ENCODE measurements at regions not wholly inside any gene's neighbourhood (a gene's known extent, or its start where the extent isn't known, plus 50 kb on each side); places are given as distances from the start of the nearest gene placed in this dataset.

DNA sequence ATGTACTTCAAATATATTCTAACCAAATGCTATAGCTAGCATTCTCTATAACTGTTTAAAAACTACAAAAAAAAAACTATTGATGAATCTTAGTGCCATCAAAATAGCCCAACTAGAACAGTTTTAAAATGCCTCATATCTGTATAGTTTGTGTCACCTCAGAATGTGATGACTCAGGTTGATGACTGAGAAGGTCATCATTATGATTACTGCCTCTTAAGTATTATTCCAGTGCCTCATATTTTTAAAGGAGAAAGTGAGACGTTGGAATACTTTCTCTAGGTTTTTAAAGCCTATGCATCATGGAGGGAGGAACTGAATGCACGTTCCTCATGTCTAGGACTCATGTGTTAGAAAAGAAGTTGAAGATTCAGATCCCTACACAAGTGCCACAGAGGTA, 88.2 kb downstream of the TMA16 start:
- DNase-seq (ENCODE audit: low spot score) = no peak
- no peak for ATAC-seq (ENCODE audit: low FRiP score)
- TF ChIP-seq, protein P1, sequence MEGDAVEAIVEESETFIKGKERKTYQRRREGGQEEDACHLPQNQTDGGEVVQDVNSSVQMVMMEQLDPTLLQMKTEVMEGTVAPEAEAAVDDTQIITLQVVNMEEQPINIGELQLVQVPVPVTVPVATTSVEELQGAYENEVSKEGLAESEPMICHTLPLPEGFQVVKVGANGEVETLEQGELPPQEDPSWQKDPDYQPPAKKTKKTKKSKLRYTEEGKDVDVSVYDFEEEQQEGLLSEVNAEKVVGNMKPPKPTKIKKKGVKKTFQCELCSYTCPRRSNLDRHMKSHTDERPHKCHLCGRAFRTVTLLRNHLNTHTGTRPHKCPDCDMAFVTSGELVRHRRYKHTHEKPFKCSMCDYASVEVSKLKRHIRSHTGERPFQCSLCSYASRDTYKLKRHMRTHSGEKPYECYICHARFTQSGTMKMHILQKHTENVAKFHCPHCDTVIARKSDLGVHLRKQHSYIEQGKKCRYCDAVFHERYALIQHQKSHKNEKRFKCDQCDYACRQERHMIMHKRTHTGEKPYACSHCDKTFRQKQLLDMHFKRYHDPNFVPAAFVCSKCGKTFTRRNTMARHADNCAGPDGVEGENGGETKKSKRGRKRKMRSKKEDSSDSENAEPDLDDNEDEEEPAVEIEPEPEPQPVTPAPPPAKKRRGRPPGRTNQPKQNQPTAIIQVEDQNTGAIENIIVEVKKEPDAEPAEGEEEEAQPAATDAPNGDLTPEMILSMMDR (IDR thresholded peaks at IDR 0.05) = no peak

DNA sequence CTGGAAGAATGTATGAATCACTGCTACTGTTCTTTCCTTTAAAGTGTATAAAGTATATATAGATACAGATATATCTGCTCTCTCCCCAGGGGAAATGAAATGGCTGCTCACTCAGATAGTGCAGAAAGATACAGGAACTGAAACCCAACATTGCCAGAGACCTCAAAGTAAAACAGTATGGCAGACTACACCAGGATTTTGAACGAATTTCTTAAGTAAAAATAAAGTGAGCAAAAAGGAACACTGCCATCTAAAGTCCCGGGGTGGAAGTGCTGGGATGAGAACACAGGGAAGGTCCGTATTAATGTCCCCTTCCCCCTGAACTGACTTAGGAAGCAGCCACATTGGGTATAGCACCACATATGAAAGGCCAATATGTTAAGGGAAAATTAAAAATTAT, 93.4 kb downstream of the TMA16 start:
- no peak for ATAC-seq (ENCODE audit: low FRiP score)
- TF ChIP-seq, protein P1 (IDR thresholded peaks at IDR 0.05) = no peak
- no peak for DNase-seq (ENCODE audit: low spot score)

DNA sequence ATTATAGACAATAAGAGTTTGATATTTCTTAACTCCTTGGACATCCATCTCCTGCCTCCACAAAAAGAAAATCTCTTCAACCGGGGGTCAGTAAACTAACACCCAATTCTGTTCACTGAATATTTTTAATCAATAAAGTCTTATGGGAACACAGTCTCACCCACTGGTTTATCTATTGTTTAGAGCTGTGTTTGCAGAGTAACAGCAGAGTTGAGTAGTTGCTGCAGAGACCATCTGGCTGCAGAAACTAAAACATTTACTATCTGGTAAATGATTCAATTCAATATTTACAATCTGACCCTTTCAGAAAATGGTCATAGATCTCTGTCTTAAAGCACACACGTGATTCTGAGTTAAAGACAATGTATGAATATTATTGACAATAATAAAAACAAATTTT, 94.0 kb downstream of the TMA16 start:
- TF ChIP-seq, protein P1 (IDR thresholded peaks at IDR 0.05) = no peak
- ATAC-seq (ENCODE audit: low FRiP score) (no peak), DNase-seq (ENCODE audit: low spot score) (no peak)

DNA sequence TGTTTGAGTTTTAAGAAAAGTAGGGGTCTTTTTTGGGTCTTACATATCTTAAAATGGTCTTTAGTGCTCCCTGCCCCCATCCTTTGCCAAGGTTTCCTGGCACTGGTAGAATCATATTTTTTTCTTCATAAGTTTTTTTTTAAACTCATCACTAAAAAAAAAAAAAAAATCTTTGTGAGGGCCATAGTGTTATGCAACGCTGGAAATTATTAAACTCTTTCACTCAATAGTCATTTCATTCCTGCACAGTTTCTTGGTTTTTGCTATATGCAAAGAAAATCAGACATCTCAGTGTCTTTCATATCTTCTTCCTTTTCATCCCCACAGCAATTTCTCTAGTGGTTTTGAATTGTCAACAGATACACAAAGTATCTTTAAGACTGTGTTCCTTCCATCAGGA, 95.6 kb downstream of the TMA16 start:
- no peak for ATAC-seq (ENCODE audit: low FRiP score)
- TF ChIP-seq, protein P1 (IDR thresholded peaks at IDR 0.05) = no peak
- no peak for DNase-seq (ENCODE audit: low spot score)

DNA sequence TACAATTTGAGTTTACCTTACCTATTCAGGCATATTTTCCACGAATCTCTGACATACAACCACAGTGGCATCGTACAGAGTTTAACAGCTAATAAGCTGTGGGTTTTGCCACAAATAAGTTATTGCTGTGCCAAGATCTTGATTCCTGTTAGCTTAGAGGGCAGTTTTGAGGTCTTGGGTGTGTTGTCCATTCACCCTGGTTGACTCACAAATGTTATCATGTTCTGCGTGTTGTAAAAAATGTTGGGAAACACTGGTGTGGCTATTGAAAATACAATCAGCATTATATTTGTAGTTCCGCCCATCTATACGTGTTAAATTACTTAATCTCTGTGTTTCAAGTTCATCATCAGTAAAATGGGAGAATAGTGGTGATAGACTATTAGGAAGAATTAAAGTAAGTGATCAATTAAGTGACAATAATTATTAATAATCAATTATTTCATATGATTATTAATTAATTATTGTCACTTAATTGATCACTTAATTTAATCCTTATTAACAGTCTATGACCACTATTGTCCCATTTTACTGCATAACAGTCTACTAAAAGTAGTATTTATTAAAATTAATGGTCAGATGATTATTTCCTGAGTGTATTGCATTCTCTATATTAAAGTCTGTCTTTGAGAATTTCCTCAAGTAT, 96.3 kb downstream of the TMA16 start:
- no peak for DNase-seq (ENCODE audit: low spot score)
- TF ChIP-seq, protein P1 (IDR thresholded peaks at IDR 0.05) = no peak
- ATAC-seq (ENCODE audit: low FRiP score) = no peak

DNA sequence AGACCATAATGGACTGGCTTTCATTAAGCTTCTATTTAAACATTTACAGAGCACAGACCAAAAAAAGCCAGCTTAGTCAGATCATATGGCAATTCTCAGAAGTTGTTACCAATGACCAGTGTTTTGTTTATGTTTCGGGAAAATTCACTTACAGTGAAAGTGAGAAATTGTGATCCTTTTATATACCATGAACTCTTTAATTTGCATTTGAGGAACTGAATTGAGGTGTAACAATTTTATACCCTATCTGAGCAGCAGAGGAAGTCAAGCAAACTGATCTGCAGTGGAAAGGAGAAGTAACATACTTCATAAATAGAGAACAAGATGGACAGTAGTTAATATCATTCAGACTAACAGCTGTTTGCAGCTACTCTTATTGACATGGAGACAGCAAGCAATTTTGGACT, 97.1 kb downstream of the TMA16 start:
- no peak for ATAC-seq (ENCODE audit: low FRiP score)
- no peak for DNase-seq (ENCODE audit: low spot score)
- TF ChIP-seq, protein P1 (IDR thresholded peaks at IDR 0.05) = no peak

DNA sequence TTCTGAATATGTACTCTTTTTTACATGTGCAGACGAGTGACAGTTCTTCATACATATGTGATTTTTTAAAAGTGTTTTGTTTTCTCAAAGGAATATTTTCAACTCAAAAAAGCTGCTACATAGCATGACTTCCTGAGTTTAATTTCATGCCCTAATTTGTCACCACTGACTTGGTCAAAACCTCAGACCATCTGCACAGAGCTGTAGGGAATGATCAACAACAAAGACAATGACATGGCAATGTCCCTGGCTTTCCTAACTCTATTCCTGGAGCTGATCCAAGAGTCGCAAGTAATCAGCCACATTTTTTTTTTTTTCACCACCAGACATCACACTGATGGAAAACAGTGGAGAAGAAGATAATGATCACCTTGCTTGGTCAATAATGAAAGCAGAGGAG, 97.7 kb downstream of the TMA16 start:
- no peak for DNase-seq (ENCODE audit: low spot score)
- no peak for ATAC-seq (ENCODE audit: low FRiP score)

More for the DNA sequence above, 97.7 kb downstream of the TMA16 start:
- TF ChIP-seq, protein P1 (IDR thresholded peaks at IDR 0.05) = no peak

Data from omental fat pad (tissue), 3 donors.